NCI-H2227 (cell line): ENCODE measurements at regions not wholly inside any gene's neighbourhood (a gene's known extent, or its start where the extent isn't known, plus 50 kb on each side); places are given as distances from the start of the nearest gene placed in this dataset.

ENCODE experiments used
- DNase-seq: peaks from one replicate; lab custom pipeline; 2025; ENCODE audit not compliant: unreplicated experiment; lab: John Stamatoyannopoulos, UW

GRCh38 chr14:66065188-66065587 is 421.0 kb upstream of the CCDC196 start:
- no peak for DNase-seq

GRCh38 chr14:66066981-66067776 is 419.0 kb upstream of the CCDC196 start:
- DNase-seq: no peak

DNA sequence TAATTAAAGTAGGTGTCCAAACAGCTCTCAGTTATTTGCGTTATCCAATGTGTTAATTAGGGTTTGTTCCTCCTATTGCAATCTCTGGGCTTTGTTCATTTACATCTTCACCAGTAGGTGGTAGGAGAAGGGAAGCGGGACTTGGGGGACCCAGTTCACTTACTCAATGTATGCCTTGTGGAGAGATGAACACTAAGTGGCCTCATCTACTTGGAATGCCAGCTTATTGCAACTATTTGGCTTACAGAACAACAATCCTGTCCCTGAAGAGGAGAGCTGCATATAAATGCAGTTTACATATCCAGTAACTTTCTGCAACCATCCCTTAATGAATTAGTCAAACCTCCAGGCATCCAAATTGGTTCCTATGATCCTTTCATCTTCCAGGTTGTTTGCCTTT is 417.1 kb upstream of the CCDC196 start:
- DNase-seq: no peak

DNA sequence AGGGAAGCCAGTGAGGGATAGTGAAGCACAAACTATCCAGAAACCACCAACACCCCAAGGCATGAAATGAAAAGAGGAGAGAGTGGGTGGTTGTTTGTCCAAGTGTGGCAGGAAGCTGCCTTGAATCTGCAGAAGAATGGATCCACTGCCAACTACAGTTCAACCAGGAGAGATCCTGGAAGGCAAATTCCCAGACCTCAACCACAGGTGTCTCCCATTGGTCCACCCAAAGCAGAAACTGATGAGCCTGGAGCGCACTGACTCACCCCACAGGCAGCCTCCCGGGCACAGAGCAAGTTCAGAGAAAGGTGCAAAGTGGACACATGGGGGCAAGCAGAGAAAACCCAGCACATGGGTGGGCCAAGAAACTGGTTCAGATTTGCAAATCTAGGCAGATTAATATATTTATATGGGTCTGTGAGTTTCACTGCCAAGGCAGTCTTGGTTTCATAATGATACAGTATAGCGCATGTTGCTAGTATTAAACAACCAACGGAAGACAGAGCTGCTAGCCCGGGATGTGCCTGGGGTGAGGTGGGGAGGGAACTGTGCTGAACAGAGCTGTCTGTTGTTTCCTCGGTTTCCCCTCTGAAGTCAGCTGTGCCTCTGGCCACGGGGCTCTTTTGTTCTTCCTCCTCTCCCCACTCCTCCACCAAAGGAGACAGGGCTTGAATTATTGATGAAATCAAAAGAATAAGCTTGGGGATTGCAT is 416.2 kb upstream of the CCDC196 start:
- no peak for DNase-seq

DNA sequence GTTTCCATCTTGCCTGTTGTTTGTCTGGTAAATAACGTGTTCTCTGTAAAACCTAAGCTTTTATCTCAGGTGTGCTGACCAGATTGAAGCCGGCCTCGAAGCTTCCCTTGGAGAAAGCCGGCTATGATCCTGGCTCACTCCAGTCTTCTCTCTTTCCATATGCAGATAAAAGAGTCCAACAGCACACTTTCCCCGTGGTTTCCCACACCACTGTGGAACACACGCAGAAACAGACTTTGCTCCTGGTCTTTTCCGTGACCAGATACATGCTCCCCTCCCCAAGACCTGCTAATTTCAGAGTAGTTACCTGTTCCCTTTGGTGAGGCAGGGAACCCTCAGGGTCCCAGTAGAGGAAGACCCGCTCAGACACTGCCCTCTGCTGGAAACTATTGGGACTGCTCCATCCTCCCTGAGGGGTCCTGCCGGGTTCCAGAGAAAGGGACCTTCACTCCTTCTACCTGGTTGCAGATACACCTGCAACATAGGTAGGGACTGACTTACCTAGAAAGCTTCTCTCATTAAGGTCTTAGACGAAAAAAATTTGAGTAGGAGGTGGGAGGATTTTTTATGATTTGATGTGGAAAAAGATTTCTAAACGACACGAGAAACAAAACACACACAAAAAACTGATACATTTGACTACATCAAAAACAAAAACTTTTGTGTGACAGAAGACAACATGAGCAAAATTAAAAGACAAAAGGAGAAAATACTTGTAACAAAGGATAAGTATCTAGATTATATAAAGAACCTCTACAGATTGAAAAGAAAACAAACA is 415.4 kb upstream of the CCDC196 start:
- DNase-seq: peak; percentile 24

DNA sequence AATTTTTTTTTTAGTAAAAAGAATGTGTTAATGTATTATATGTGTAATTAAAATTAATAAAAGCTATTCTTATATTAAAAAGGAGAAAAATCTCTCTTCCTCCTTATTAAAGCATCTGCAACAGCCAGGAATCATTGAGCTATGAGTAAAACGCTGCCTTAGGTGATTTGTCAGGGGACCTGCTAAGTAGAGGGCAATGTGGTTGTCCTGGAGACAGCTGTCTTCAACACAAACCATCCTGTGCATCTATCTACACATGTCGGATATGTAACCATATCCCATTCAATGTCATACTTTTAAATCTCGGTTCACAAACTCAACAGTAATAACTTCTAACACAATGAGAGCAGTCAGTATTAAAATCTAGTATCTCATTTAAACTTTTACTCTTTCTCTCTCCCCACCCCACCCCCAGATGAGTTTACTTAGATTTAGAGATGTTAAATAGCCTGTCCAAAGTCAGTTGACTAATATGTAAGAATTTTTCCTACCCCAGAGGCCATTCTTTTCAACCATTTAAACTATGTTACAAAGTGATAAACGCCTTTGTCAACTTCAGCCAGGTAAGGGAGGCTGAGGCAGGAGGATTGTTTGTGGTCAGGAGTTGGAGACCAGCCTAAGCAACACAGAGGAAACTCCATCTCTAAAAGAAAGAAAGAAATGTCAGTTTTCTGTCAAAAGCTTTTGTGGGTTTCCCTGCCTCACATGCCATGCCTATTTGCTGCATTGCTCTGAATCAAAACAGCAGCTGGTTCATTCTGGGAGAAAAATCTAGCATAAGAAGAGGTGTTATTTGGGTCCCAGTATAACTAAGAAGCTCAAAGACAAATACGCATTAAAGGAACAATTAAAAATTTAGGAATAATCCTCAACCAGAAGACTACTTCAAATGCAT is 413.7 kb upstream of the CCDC196 start:
- DNase-seq: no peak

DNA sequence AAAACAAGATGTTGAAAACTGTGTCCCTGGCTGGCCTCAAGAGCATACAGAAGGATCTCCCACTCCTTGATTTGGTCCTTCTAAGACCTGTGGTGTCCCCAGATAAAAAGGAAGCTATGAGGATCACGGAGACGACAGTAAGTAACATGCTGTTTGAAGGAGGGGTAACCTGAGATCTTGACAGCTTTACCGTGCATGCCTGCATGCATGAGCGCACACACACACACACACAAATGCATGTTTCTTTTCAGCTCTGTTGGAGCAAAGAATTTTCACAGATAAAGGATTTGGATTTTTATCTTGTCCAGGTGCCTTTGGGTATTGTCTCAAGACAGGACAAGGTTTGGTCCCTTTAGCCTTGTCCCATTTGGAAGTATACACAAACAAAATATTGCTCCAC is 411.6 kb upstream of the CCDC196 start:
- DNase-seq: no peak

- DNase-seq: no peak
Observed at GRCh38 chr14:66076176-66076575, 410.0 kb upstream of the CCDC196 start.

- no peak for DNase-seq
Observed at GRCh38 chr14:66078006-66078405, 408.2 kb upstream of the CCDC196 start.

- no peak for DNase-seq
Observed at GRCh38 chr14:66081594-66082376, 404.4 kb upstream of the CCDC196 start.

- DNase-seq: no peak
Observed at GRCh38 chr14:66085224-66085623, 400.9 kb upstream of the CCDC196 start.

GRCh38 chr14:66085665-66086064 is 400.5 kb upstream of the CCDC196 start:
- no peak for DNase-seq

DNA sequence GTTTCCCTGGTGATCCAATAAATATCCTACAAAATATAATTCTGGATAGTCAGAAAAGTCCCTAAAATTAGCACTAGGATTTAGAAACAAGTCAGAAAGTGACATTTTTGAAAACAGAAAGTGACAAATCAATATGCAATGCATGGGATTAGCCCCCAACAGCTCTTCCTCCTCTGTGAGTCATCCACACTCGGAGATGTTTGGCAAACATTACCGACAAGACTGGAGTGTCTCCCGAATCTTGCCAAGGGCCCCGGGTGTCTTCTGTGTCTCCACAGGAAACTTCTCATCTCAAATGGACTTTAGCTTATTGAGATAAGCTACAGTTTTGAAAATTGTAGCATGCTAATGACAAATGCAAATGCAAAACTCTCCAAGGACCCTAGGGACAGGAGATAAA is 398.9 kb upstream of the CCDC196 start:
- no peak for DNase-seq

DNA sequence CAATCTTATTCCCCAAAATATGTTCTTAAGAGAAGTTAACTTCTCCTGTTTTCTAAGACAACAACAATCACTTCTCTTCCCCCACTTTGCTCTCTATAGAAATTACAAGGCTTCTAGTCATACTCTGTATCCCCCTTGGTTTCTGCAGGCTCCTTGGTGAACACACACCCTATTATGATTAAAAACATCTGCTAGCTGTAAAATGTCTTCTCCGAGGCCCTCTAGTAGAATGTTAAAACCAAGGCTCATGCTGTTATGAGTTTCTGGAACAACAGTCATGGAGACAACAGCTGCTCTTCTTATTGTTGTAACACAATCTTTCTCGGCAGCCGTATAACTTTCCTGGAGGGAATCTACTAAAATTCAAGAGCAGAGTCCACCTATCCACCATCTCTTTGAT is 397.5 kb upstream of the CCDC196 start:
- no peak for DNase-seq

GRCh38 chr14:66092206-66092605 is 394.0 kb upstream of the CCDC196 start:
- DNase-seq: no peak

GRCh38 chr14:66092748-66093147 is 393.4 kb upstream of the CCDC196 start:
- no peak for DNase-seq

DNA sequence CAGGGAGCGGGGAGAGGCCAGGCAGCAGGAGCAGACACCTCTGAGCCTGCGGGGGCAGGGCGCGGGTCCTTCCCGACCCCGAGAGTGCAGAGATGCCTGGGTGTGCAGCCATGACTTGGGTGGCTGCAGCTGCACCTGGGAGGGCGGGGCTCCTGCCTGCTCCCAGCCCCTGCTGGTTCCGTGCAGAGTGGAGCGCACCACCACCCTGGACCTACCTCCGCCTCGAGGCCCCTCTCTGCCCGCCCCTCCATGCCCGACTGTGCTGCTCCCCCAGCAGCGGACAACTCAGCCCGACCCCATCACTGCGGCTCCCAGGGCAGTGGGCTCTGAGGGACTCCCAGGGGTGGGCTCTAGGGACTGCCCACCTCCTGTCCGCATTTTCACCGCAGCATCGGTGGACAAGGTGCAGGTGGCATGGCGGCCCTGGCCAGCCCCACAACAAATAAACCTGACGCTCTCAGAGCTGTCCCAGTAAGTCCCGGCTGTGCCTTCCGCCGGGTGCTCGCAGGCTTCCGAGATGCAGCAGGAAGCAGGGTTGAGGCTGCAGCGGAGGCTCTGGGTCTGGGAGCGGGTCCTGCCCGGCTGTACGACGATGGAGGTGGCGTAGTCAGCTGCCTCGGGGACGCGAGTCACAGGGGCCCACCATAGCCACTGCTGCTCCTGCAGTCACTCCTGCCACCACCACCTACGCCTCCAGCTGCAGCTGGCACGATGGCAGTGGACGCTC is 392.0 kb upstream of the CCDC196 start:
- DNase-seq: no peak

GRCh38 chr14:66099451-66099850 is 386.7 kb upstream of the CCDC196 start:
- DNase-seq: no peak

DNA sequence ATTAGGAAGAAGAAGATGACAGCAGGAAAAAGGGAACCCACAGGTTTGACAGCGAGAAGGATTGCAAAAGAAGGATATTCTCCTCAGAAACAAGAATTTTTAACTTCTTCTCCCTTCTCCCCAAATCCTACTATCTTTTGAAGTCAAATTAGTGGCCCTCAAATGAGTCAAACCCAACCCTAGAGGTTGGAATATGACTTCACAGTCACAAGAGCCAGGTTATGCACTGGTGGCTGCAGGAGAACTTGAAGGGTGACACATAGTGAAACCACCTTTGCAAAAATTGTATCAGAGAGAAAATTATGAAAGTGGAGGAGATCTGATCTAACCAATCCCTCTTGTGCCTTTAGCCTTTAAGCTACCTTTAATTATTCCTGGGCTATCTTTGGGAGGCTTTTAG is 386.2 kb upstream of the CCDC196 start:
- no peak for DNase-seq
